Tibial nerve (tissue), 4 donors: ENCODE measurements at regions not wholly inside any gene's neighbourhood (a gene's known extent, or its start where the extent isn't known, plus 50 kb on each side); places are given as distances from the start of the nearest gene placed in this dataset.

ENCODE experiments used
- CTCF ChIP-seq, 5 experiments: fragments of 200-600 bp in 3 of 5; fragments of 450-650 bp in 2 of 5; sonication (generic) in 3 of 5; IDR thresholded peaks; one replicate each; pipeline ENCODE4 v1.5.1; 2016 to 2019; ENCODE audit warnings: antibody characterized with exemption in 5 of 5, mild to moderate bottlenecking in 3 of 5, moderate library complexity in 2 of 5
- EP300 ChIP-seq, 2 donors: sonication (generic); formaldehyde crosslinking; IDR thresholded peaks; one replicate each; pipeline ENCODE4 v1.6.1; 2017; ENCODE audit warnings: antibody characterized with exemption in 2 of 2, mild to moderate bottlenecking in 1 of 2
- POLR2A ChIP-seq, 2 donors: fragments of 450-650 bp; IDR thresholded peaks; one replicate each; pipeline ENCODE4 v1.6.1; 2017; ENCODE audit warnings: antibody characterized with exemption in 2 of 2, mild to moderate bottlenecking in 2 of 2, moderate library complexity in 2 of 2

- TF ChIP-seq CTCF (IDR thresholded peaks at IDR 0.05) (no peak), POLR2A (IDR thresholded peaks at IDR 0.05) (no peak), EP300 (IDR thresholded peaks at IDR 0.05) (no peak)
These were observed 80.6 kb downstream of the EN1 start for GRCh38 chr2:118766871-118767270.
